ENCODE measurements at regions not wholly inside any gene's neighbourhood (a gene's known extent, or its start where the extent isn't known, plus 50 kb on each side); places are given as distances from the start of the nearest gene placed in this dataset.

DNA sequence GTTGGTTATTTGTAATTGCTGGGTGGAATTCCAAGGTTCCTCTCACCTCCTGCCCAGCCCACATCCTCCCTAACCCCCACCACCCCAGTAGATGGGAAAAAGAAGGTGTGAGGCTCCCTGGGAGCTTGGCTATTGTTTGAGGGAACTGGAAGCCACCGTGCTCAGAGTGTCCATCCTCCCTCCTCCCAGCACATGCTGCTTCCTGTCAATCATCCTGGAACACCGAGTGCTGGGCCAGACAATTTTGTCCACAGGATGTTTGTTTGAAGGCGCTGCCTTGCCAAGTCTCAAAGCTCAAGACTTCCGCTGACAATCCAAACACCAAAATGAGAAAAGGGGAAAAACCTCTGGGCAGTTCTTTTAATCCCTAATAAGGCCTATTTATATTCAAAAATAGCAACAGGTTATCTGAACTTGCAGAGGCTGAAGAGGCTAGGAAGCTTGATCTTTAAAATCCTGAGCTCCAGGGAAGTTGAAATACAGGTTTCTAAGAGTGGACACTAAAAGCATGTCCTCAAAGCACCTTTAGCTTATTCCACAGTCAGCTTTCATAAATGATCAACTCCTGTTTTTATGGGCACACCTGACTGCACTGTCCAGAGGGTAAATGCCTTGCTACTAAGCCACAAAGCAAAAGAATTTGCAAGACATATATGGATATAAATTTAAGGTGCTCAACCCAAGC, 286.7 kb downstream of the NFIB start:
- no peak overlapping the region for H3K4me2 ChIP-seq (ENCODE audit: low read length)
- H4K91ac ChIP-seq (ENCODE audit: low read depth, low read length): no peak overlapping the region
- H3K23ac ChIP-seq (ENCODE audit: low read length): no peak overlapping the region
- no peak overlapping the region for H4K12ac ChIP-seq (ENCODE audit: low read depth, low read length)
- H3K79me1 ChIP-seq (ENCODE audit: low read length): no peaks in the 10 kb centered on the region
- H2AFZ ChIP-seq (ENCODE audit: insufficient read depth, low read length, poor library complexity): no peak overlapping the region
- H3K79me2 ChIP-seq (ENCODE audit: control insufficient read depth, insufficient read depth, low read length, poor library complexity): no peaks in the 10 kb centered on the region
- DNase-seq: no peak
- H2AK5ac ChIP-seq (ENCODE audit: low read length): no peak overlapping the region
- H3K9ac ChIP-seq (ENCODE audit: low read length): no peak overlapping the region
- no peaks in the 10 kb centered on the region for H3K4me1 ChIP-seq (ENCODE audit: control insufficient read depth in 1 of 2, insufficient read depth in 2 of 2, low read length in 2 of 2)
- no peak overlapping the region for H3K4ac ChIP-seq (ENCODE audit: low read depth, low read length)
- no peak overlapping the region for H2BK12ac ChIP-seq (ENCODE audit: low read length)
- no peak overlapping the region for H4K8ac ChIP-seq (ENCODE audit: low read depth, low read length)
- no peak overlapping the region for H3K4me3 ChIP-seq (ENCODE audit: low read depth, low read length)
- no peaks in the 10 kb centered on the region for H3K9me3 ChIP-seq (ENCODE audit: insufficient read depth, low read depth, low read length)
- no peak overlapping the region for H3K27ac ChIP-seq (ENCODE audit: low read depth, low read length)
- no peaks in the 10 kb centered on the region for H3K27me3 ChIP-seq (ENCODE audit: insufficient read depth, low read length)
- no peak overlapping the region for H2BK120ac ChIP-seq (ENCODE audit: insufficient read depth, low read length, poor library complexity)
- no peak overlapping the region for H3K18ac ChIP-seq (ENCODE audit: low read length)
- no CpG with 5 or more reads among the region's 4 CpGs for WGBS (ENCODE audit: extremely low coverage, insufficient coverage, insufficient read length)
- no peak overlapping the region for H3K14ac ChIP-seq (ENCODE audit: low read length)
- no peaks in the 10 kb centered on the region for H3K36me3 ChIP-seq (ENCODE audit: control insufficient read depth in 1 of 2, insufficient read depth in 2 of 2, low read length in 2 of 2)
- H2BK5ac ChIP-seq (ENCODE audit: low read depth, low read length, poor library complexity): no peak overlapping the region

GRCh38 chr9:14025741-14026140, 288.2 kb downstream of the NFIB start:
- WGBS (ENCODE audit: extremely low coverage, insufficient coverage, insufficient read length): no CpG with 5 or more reads among the region's 2 CpGs

GRCh38 chr9:14023285-14023684, 290.7 kb downstream of the NFIB start:
- Histone ChIP-seq H3K36me3 (ENCODE audit: control insufficient read depth in 1 of 2, insufficient read depth in 2 of 2, low read length in 2 of 2) (no peaks in the 10 kb centered on the region), H4K91ac (ENCODE audit: low read depth, low read length) (no peak overlapping the region), H3K27ac (ENCODE audit: low read depth, low read length) (no peak overlapping the region), H2AK5ac (ENCODE audit: low read length) (no peak overlapping the region), H3K4me2 (ENCODE audit: low read length) (no peak overlapping the region), H3K9ac (ENCODE audit: low read length) (no peak overlapping the region), H3K79me2 (ENCODE audit: control insufficient read depth, insufficient read depth, low read length, poor library complexity) (no peaks in the 10 kb centered on the region), H3K23ac (ENCODE audit: low read length) (no peak overlapping the region), H3K9me3 (ENCODE audit: insufficient read depth, low read depth, low read length) (no peaks in the 10 kb centered on the region), H2BK12ac (ENCODE audit: low read length) (no peak overlapping the region), H3K18ac (ENCODE audit: low read length) (no peak overlapping the region), H4K8ac (ENCODE audit: low read depth, low read length) (no peak overlapping the region), H3K4me3 (ENCODE audit: low read depth, low read length) (no peak overlapping the region), H2BK120ac (ENCODE audit: insufficient read depth, low read length, poor library complexity) (no peak overlapping the region), H2AFZ (ENCODE audit: insufficient read depth, low read length, poor library complexity) (no peak overlapping the region), H3K14ac (ENCODE audit: low read length) (no peak overlapping the region), H3K27me3 (ENCODE audit: insufficient read depth, low read length) (no peaks in the 10 kb centered on the region), H2BK5ac (ENCODE audit: low read depth, low read length, poor library complexity) (no peak overlapping the region), H3K4ac (ENCODE audit: low read depth, low read length) (no peak overlapping the region), H3K4me1 (ENCODE audit: control insufficient read depth in 1 of 2, insufficient read depth in 2 of 2, low read length in 2 of 2) (no peaks in the 10 kb centered on the region), H3K79me1 (ENCODE audit: low read length) (no peaks in the 10 kb centered on the region), H4K12ac (ENCODE audit: low read depth, low read length) (no peak overlapping the region)
- WGBS (ENCODE audit: extremely low coverage, insufficient coverage, insufficient read length): no CpG with 5 or more reads among the region's 1 CpG
- DNase-seq: no peak

More at GRCh38 chr9:14025741-14026140, 288.2 kb downstream of the NFIB start:
- no peak overlapping the region for H2BK120ac ChIP-seq (ENCODE audit: insufficient read depth, low read length, poor library complexity)
- H2BK12ac ChIP-seq (ENCODE audit: low read length): no peak overlapping the region
- no peaks in the 10 kb centered on the region for H3K9me3 ChIP-seq (ENCODE audit: insufficient read depth, low read depth, low read length)
- H2AK5ac ChIP-seq (ENCODE audit: low read length): no peak overlapping the region
- no peak overlapping the region for H3K9ac ChIP-seq (ENCODE audit: low read length)
- no peak overlapping the region for H4K8ac ChIP-seq (ENCODE audit: low read depth, low read length)
- H4K91ac ChIP-seq (ENCODE audit: low read depth, low read length): no peak overlapping the region
- H3K4ac ChIP-seq (ENCODE audit: low read depth, low read length): no peak overlapping the region
- no peaks in the 10 kb centered on the region for H3K79me2 ChIP-seq (ENCODE audit: control insufficient read depth, insufficient read depth, low read length, poor library complexity)
- no peak overlapping the region for H3K14ac ChIP-seq (ENCODE audit: low read length)
- H3K23ac ChIP-seq (ENCODE audit: low read length): no peak overlapping the region
- no peak overlapping the region for H2AFZ ChIP-seq (ENCODE audit: insufficient read depth, low read length, poor library complexity)
- H4K12ac ChIP-seq (ENCODE audit: low read depth, low read length): no peak overlapping the region
- no peak overlapping the region for H3K4me2 ChIP-seq (ENCODE audit: low read length)
- H2BK5ac ChIP-seq (ENCODE audit: low read depth, low read length, poor library complexity): no peak overlapping the region
- no peak overlapping the region for H3K27ac ChIP-seq (ENCODE audit: low read depth, low read length)
- H3K4me1 ChIP-seq (ENCODE audit: control insufficient read depth in 1 of 2, insufficient read depth in 2 of 2, low read length in 2 of 2): no peaks in the 10 kb centered on the region
- no peak overlapping the region for H3K18ac ChIP-seq (ENCODE audit: low read length)
- H3K79me1 ChIP-seq (ENCODE audit: low read length): no peaks in the 10 kb centered on the region
- no peaks in the 10 kb centered on the region for H3K27me3 ChIP-seq (ENCODE audit: insufficient read depth, low read length)
- H3K36me3 ChIP-seq (ENCODE audit: control insufficient read depth in 1 of 2, insufficient read depth in 2 of 2, low read length in 2 of 2): no peaks in the 10 kb centered on the region
- H3K4me3 ChIP-seq (ENCODE audit: low read depth, low read length): no peak overlapping the region
- DNase-seq: no peak

DNA sequence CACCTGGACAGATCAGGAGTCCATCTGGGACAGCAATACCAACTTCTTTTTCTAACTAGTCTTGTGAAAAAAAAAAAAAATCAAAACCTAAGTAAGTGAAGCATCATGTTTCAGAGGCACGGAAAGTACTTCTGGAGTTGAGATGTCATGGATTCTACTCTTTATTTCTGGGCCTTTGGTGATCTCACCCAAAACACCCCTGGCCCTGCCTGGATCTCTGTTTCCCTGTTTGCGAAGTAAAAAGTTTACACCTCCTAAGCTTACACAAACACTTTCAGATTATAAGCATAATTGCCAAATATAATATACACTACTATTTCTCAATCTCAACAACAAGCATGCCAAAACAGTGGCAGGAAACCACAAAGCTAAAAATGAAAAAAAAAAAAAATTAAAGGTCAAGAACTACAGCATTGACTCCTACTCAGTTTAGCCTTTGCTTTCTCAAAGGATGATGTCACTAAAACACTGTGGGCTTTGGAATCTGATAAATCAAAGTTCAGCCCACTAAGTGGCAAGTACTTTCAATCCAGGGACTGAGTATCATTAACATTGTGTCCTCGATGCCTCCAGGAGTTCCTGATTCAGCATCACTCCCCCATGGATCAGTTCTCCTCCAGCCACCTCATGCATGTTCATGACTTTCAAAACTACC, 291.9 kb downstream of the NFIB start:
- Histone ChIP-seq H3K36me3 (ENCODE audit: control insufficient read depth in 1 of 2, insufficient read depth in 2 of 2, low read length in 2 of 2) (no peaks in the 10 kb centered on the region), H2BK5ac (ENCODE audit: low read depth, low read length, poor library complexity) (no peak overlapping the region), H4K91ac (ENCODE audit: low read depth, low read length) (no peak overlapping the region), H2AFZ (ENCODE audit: insufficient read depth, low read length, poor library complexity) (no peak overlapping the region), H3K4me1 (ENCODE audit: control insufficient read depth in 1 of 2, insufficient read depth in 2 of 2, low read length in 2 of 2) (no peaks in the 10 kb centered on the region), H4K8ac (ENCODE audit: low read depth, low read length) (no peak overlapping the region), H3K14ac (ENCODE audit: low read length) (no peak overlapping the region), H3K23ac (ENCODE audit: low read length) (no peak overlapping the region), H3K4me2 (ENCODE audit: low read length) (no peak overlapping the region), H3K4me3 (ENCODE audit: low read depth, low read length) (no peak overlapping the region), H3K4ac (ENCODE audit: low read depth, low read length) (no peak overlapping the region), H2BK12ac (ENCODE audit: low read length) (no peak overlapping the region), H3K27me3 (ENCODE audit: insufficient read depth, low read length) (no peaks in the 10 kb centered on the region), H3K9me3 (ENCODE audit: insufficient read depth, low read depth, low read length) (no peaks in the 10 kb centered on the region), H3K27ac (ENCODE audit: low read depth, low read length) (no peak overlapping the region), H3K18ac (ENCODE audit: low read length) (no peak overlapping the region), H3K79me2 (ENCODE audit: control insufficient read depth, insufficient read depth, low read length, poor library complexity) (no peaks in the 10 kb centered on the region), H4K12ac (ENCODE audit: low read depth, low read length) (no peak overlapping the region), H2BK120ac (ENCODE audit: insufficient read depth, low read length, poor library complexity) (no peak overlapping the region), H3K79me1 (ENCODE audit: low read length) (no peaks in the 10 kb centered on the region), H2AK5ac (ENCODE audit: low read length) (no peak overlapping the region), H3K9ac (ENCODE audit: low read length) (no peak overlapping the region)
- DNase-seq: no peak
- WGBS (ENCODE audit: extremely low coverage, insufficient coverage, insufficient read length): no CpG with 5 or more reads among the region's 3 CpGs
